ENCODE measurements at regions not wholly inside any gene's neighbourhood (a gene's known extent, or its start where the extent isn't known, plus 50 kb on each side); places are given as distances from the start of the nearest gene placed in this dataset.

GRCh38 chr16:60686824-60687223 lies 1349.4 kb downstream of the CDH8 start:
- TF ChIP-seq EP300 (IDR thresholded peaks at IDR 0.05) (no peak), CTCF (IDR thresholded peaks at IDR 0.05) (no peak), POLR2A (IDR thresholded peaks at IDR 0.05) (no peak), POLR2AphosphoS5 (IDR thresholded peaks at IDR 0.05) (no peak)
